Erythroblast (primary cell): ENCODE measurements at regions not wholly inside any gene's neighbourhood (a gene's known extent, or its start where the extent isn't known, plus 50 kb on each side); places are given as distances from the start of the nearest gene placed in this dataset.

ENCODE experiments used
- GATA1 ChIP-seq: IDR thresholded peaks from 2 replicates; pipeline ENCODE4 v1.6.1; 2011; ENCODE audit warnings: low read depth, mild to moderate bottlenecking, control low read depth, low read length, moderate library complexity
- POLR2A ChIP-seq: IDR thresholded peaks from 2 replicates; pipeline ENCODE4 v1.6.1; 2011; ENCODE audit warnings: mild to moderate bottlenecking, low read length

GRCh38 chr1:143727263-143727662 is 244.5 kb downstream of the FAM72C start:
- TF ChIP-seq POLR2A (no peak), GATA1 (no peak)
